Esophagus muscularis mucosa (tissue), 3 donors: ENCODE measurements at regions not wholly inside any gene's neighbourhood (a gene's known extent, or its start where the extent isn't known, plus 50 kb on each side); places are given as distances from the start of the nearest gene placed in this dataset.

ENCODE experiments used
- POLR2A ChIP-seq: fragments of 450-650 bp; IDR thresholded peaks from one replicate; pipeline ENCODE4 v1.6.1; 2017; ENCODE audit warnings: antibody characterized with exemption, moderate library complexity, mild to moderate bottlenecking, low read depth
- POLR2AphosphoS5 ChIP-seq, 2 donors: sonication (generic); formaldehyde crosslinking; IDR thresholded peaks; one replicate each; pipeline ENCODE4 v1.6.1; 2017; ENCODE audit warnings: antibody characterized with exemption in 2 of 2
- TF ChIP-seq, protein P1 (sequence below), 3 experiments: fragments of 200-600 bp in 2 of 3; fragments of 450-650 bp in 1 of 3; sonication (generic) in 2 of 3; IDR thresholded peaks; one replicate each; pipeline ENCODE4 v1.5.1; 2017 to 2019; ENCODE audit warnings: antibody characterized with exemption in 3 of 3, mild to moderate bottlenecking in 2 of 3, moderate library complexity in 1 of 3

DNA sequence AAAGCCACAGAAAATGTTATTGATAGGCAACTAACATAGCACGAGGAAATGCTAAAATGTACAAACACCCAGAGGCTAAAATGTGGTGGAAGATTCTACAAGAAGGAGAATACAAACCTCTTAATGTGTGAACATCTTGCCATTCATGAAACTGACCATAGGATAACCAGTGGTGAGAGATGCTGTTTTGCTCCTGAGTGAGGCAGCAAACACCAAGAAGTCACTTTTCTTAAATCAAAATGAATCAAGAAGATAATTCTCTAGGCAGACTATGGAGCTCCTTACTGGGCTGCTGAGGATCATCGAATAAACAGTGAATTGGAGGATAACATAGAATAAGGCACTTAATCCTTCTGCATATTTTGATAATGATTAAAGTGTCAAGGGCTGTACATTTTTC lies 375.4 kb upstream of the SLITRK6 start:
- TF ChIP-seq, protein P1, sequence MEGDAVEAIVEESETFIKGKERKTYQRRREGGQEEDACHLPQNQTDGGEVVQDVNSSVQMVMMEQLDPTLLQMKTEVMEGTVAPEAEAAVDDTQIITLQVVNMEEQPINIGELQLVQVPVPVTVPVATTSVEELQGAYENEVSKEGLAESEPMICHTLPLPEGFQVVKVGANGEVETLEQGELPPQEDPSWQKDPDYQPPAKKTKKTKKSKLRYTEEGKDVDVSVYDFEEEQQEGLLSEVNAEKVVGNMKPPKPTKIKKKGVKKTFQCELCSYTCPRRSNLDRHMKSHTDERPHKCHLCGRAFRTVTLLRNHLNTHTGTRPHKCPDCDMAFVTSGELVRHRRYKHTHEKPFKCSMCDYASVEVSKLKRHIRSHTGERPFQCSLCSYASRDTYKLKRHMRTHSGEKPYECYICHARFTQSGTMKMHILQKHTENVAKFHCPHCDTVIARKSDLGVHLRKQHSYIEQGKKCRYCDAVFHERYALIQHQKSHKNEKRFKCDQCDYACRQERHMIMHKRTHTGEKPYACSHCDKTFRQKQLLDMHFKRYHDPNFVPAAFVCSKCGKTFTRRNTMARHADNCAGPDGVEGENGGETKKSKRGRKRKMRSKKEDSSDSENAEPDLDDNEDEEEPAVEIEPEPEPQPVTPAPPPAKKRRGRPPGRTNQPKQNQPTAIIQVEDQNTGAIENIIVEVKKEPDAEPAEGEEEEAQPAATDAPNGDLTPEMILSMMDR (IDR thresholded peaks at IDR 0.05): no peak
- no peak for TF ChIP-seq POLR2AphosphoS5 (IDR thresholded peaks at IDR 0.05)
- no peak for TF ChIP-seq POLR2A
